H1 (cell line): ENCODE measurements at regions not wholly inside any gene's neighbourhood (a gene's known extent, or its start where the extent isn't known, plus 50 kb on each side); places are given as distances from the start of the nearest gene placed in this dataset.

Experiments
- BACH1 ChIP-seq: IDR thresholded peaks from 2 replicates; pipeline ENCODE4 v1.6.1; 2012; ENCODE audit warnings: low read length, improper control_type of control experiment
- CTBP2 ChIP-seq: IDR thresholded peaks from 2 replicates; pipeline ENCODE4 v1.7.0; 2011; ENCODE audit warnings: borderline replicate concordance, mild to moderate bottlenecking, moderate library complexity, mixed read lengths, low read length; ENCODE audit not compliant: insufficient read depth, insufficient read length
- JUN ChIP-seq: IDR thresholded peaks from 2 replicates; pipeline ENCODE4 v1.6.1; 2011; ENCODE audit warnings: low read depth, mild to moderate bottlenecking, improper control_type of control experiment, low read length
- POLR2AphosphoS5 ChIP-seq: IDR thresholded peaks from 2 replicates; pipeline ENCODE4 v1.6.1; 2011; ENCODE audit warnings: low read depth, low read length
- TBP ChIP-seq: IDR thresholded peaks from 2 replicates; pipeline ENCODE4 v1.6.1; 2011; ENCODE audit warnings: low read depth, low read length, improper control_type of control experiment
- TCF12 ChIP-seq: IDR thresholded peaks from 2 replicates; pipeline ENCODE4 v1.6.1; 2011; ENCODE audit warnings: low read depth, mild to moderate bottlenecking, low read length

GRCh38 chr3:191968299-191968698, 507.3 kb downstream of the PYDC2 start (continued):
- TF ChIP-seq TBP: no peak
- TF ChIP-seq POLR2AphosphoS5: no peak
- no peak for TF ChIP-seq JUN
- TF ChIP-seq TCF12: no peak
- no peak for TF ChIP-seq BACH1
- TF ChIP-seq CTBP2: no peak
